Muscle of back (tissue), 3 donors: ENCODE measurements at regions not wholly inside any gene's neighbourhood (a gene's known extent, or its start where the extent isn't known, plus 50 kb on each side); places are given as distances from the start of the nearest gene placed in this dataset.
A peak's percentile ranks its signal among the peaks of the same experiment; 100 is the strongest.
"Not testable (repeated sequence)": the region's sequence is repeated elsewhere in the genome, so short reads cannot be mapped to it uniquely, and the experiment has no call there.

Experiments
- DNase-seq, 3 donors: peaks; one replicate each; pipeline versions ENCODE4 v3.0.0 to v3.0.0-alpha.2; 2013

- no peak for DNase-seq
Measured at GRCh38 chr7:42685911-42686310, 226.0 kb downstream of the C7orf25 start.

GRCh38 chr7:42677751-42678699, 233.8 kb downstream of the C7orf25 start:
- DNase-seq: peak in 2 of 3 donors; percentile 76 to 97

GRCh38 chr7:42674541-42674940, 237.3 kb downstream of the C7orf25 start:
- DNase-seq: no peak

GRCh38 chr7:42673951-42674350, 237.9 kb downstream of the C7orf25 start:
- DNase-seq: no peak

- DNase-seq: no peak
Measured at GRCh38 chr7:42672339-42672999, 239.4 kb downstream of the C7orf25 start.

GRCh38 chr7:42671627-42672026, 240.2 kb downstream of the C7orf25 start:
- DNase-seq: peak in 1 of 3 donors; percentile 32

- DNase-seq: no peak
Measured at GRCh38 chr7:42666994-42667393, 244.9 kb downstream of the C7orf25 start.

- DNase-seq: no peak
Measured at GRCh38 chr7:42662862-42663261, 249.0 kb downstream of the C7orf25 start.

GRCh38 chr7:42661312-42661711, 250.6 kb downstream of the C7orf25 start:
- no peak for DNase-seq

- DNase-seq: no peak
Measured at GRCh38 chr7:42650701-42651100, 261.2 kb downstream of the C7orf25 start.

GRCh38 chr7:42650171-42650570, 261.7 kb downstream of the C7orf25 start:
- DNase-seq: no peak

- no peak for DNase-seq
Measured at GRCh38 chr7:42645906-42646305, 266.0 kb downstream of the C7orf25 start.

- no peak for DNase-seq
Measured at GRCh38 chr7:42642699-42643098, 269.2 kb downstream of the C7orf25 start.

- DNase-seq: no peak
Measured at GRCh38 chr7:42639930-42640329, 271.9 kb downstream of the C7orf25 start.

- DNase-seq: not testable (repeated sequence)
Measured at GRCh38 chr7:42636380-42636779, 275.5 kb downstream of the C7orf25 start.

GRCh38 chr7:42628054-42628453, 283.8 kb downstream of the C7orf25 start:
- DNase-seq: peak in 2 of 3 donors; percentile 28 to 64

GRCh38 chr7:42627626-42628025, 284.2 kb downstream of the C7orf25 start:
- DNase-seq: no peak

GRCh38 chr7:42627101-42627500, 284.8 kb downstream of the C7orf25 start:
- DNase-seq: peak in 2 of 3 donors; percentile 29 to 83

GRCh38 chr7:42625421-42625820, 286.4 kb downstream of the C7orf25 start:
- no peak for DNase-seq

- no peak for DNase-seq
Measured at GRCh38 chr7:42624471-42624870, 287.4 kb downstream of the C7orf25 start.

- no peak for DNase-seq
Measured at GRCh38 chr7:42621543-42622219, 290.2 kb downstream of the C7orf25 start.

- no peak for DNase-seq
Measured at GRCh38 chr7:42618651-42619360, 293.1 kb downstream of the C7orf25 start.
